ENCODE measurements at regions not wholly inside any gene's neighbourhood (a gene's known extent, or its start where the extent isn't known, plus 50 kb on each side); places are given as distances from the start of the nearest gene placed in this dataset.
"Not testable (repeated sequence)": the region's sequence is repeated elsewhere in the genome, so short reads cannot be mapped to it uniquely, and the experiment has no call there.

DNA sequence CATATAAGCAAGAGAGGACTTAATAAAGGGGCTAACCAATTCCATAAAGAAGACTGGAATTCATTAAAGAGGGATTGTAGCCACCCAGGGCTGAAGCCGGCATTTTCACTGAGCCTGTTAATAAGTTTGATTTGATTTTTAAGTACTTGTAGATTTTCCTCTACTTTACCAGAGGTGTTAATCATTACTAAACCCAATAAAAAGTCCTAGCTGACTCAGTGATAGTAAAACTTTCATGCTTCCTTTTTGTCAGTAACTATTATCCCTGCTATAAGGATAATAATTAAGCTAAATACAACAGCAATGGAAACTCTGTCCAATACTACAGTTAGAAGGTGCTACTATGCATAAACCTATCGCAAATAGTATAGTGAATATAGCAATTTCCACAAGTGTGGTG lies 260.2 kb downstream of the CEMIP2 start:
- H3K79me2 ChIP-seq (ENCODE audit: control insufficient read depth in 1 of 2, insufficient read depth in 2 of 2, low read length in 2 of 2); H2AK5ac ChIP-seq (ENCODE audit: low read depth, low read length); H3K18ac ChIP-seq (ENCODE audit: extremely low read depth, low read length); H3K14ac ChIP-seq (ENCODE audit: insufficient read length); H4K20me1 ChIP-seq (replicated peaks in 1 of 2; ENCODE audit: control insufficient read depth in 1 of 2, insufficient read depth in 2 of 2, low read length in 2 of 2); H2BK15ac ChIP-seq (ENCODE audit: low read length); H3K4me1 ChIP-seq (replicated peaks in 1 of 4; ENCODE audit: control insufficient read depth in 3 of 4, insufficient read depth in 4 of 4, low read length in 3 of 4); POLR2A ChIA-PET (ENCODE audit: partially characterized antibody); FAIRE-seq; H3K4ac ChIP-seq (replicated peaks; ENCODE audit: insufficient read length, low read depth, low read length); H2AFZ ChIP-seq (ENCODE audit: low read length); H2BK20ac ChIP-seq (ENCODE audit: low read length); H4K5ac ChIP-seq (ENCODE audit: insufficient read length, low read depth, low read length); H4K8ac ChIP-seq (ENCODE audit: extremely low read depth, insufficient read depth, low read length); H3K9ac ChIP-seq (replicated peaks in 1 of 4; ENCODE audit: extremely low read depth in 1 of 4, low read depth in 3 of 4, low read length in 3 of 4); H2BK120ac ChIP-seq (replicated peaks; ENCODE audit: low read depth, low read length); H2BK5ac ChIP-seq (ENCODE audit: low read depth, low read length); H3K79me1 ChIP-seq (ENCODE audit: low read depth, low read length); H3K56ac ChIP-seq (replicated peaks; ENCODE audit: insufficient read length, low read depth, low read length); H3K36me3 ChIP-seq (ENCODE audit: control insufficient read depth in 2 of 4, insufficient read depth in 4 of 4, low read length in 3 of 4); H3K9me3 ChIP-seq (ENCODE audit: insufficient read depth in 2 of 2, low read depth in 1 of 2, low read length in 1 of 2); H3K4me2 ChIP-seq (ENCODE audit: insufficient read depth in 1 of 2, low read depth in 2 of 2, low read length in 2 of 2); H3K27ac ChIP-seq (ENCODE audit: low read depth, low read length); H2BK12ac ChIP-seq (ENCODE audit: low read depth, low read length); H3K23ac ChIP-seq (ENCODE audit: insufficient read length); H4K91ac ChIP-seq (replicated peaks; ENCODE audit: insufficient read length, low read length); H3K27me3 ChIP-seq (replicated peaks in 1 of 4; ENCODE audit: control insufficient read depth in 3 of 4, extremely low read depth in 1 of 4, insufficient read depth in 3 of 4, low read length in 3 of 4); DNase-seq (ENCODE audit: low read depth in 1 of 2, low spot score in 2 of 2); H3K4me3 ChIP-seq (ENCODE audit: extremely low read depth in 1 of 4, insufficient read depth in 2 of 4, low read depth in 3 of 4, low read length in 4 of 4); H3K23me2 ChIP-seq (ENCODE audit: low read depth, low read length): not testable (repeated sequence)
- CTCF ChIA-PET (ENCODE audit: partially characterized antibody), result interaction anchor here (1.2 to 1.8 kb wide), 2 partner anchors 18 to 61 kb away, joined by 3 to 7 read pairs; no protein-coding TSS in a partner anchor
- 92% methylated on average over 2 of the region's 2 CpGs; no CpG with 5 or more reads in 1 of the 2 experiments for WGBS, 2 experiments (ENCODE audit: extremely low coverage in 1 of 2, insufficient coverage in 1 of 2, insufficient read length in 1 of 2, insufficient replicate concordance in 2 of 2, low coverage in 1 of 2, low lambda C conversion rate in 2 of 2, missing lambda C conversion rate in 1 of 2)
